Gastroesophageal sphincter (tissue), 4 donors: ENCODE measurements at regions not wholly inside any gene's neighbourhood (a gene's known extent, or its start where the extent isn't known, plus 50 kb on each side); places are given as distances from the start of the nearest gene placed in this dataset.

Experiments
- ATAC-seq: fragments of 150-250 bp; one replicate; pipeline ENCODE4 v1.9.1; 2016; ENCODE audit warnings: mild to moderate bottlenecking, moderate library complexity
- H3K27ac ChIP-seq, 4 donors: fragments of 200-600 bp; sonication (generic) in 3 of 4; 1 replicate in 3 of 4; 2 replicates in 1 of 4; pipeline ENCODE4 v1.5.1; 2016 to 2019
- H3K27me3 ChIP-seq: fragments of 200-600 bp; sonication (generic); one replicate; pipeline ENCODE4 v1.5.1; 2019
- H3K36me3 ChIP-seq, 2 donors: fragments of 200-600 bp; sonication (generic); one replicate each; pipeline ENCODE4 v1.5.1; 2019; ENCODE audit warnings: control low read depth in 1 of 2
- H3K4me1 ChIP-seq, 3 donors: fragments of 200-600 bp; sonication (generic); 1 replicate in 2 of 3; 2 replicates in 1 of 3; pipeline ENCODE4 v1.5.1; 2016 to 2019; ENCODE audit warnings: control low read depth in 2 of 3
- H3K4me3 ChIP-seq, 2 donors: fragments of 200-600 bp; sonication (generic); one replicate each; pipeline ENCODE4 v1.5.1; 2019; ENCODE audit warnings: mild to moderate bottlenecking in 1 of 2, moderate library complexity in 1 of 2
- H3K9me3 ChIP-seq, 3 donors: fragments of 200-600 bp; sonication (generic); one replicate each; pipeline ENCODE4 v1.5.1; 2017 to 2019; ENCODE audit warnings: control low read depth in 2 of 3
- CTCF ChIP-seq, 4 experiments: fragments of 200-600 bp in 2 of 4; fragments of 450-650 bp in 2 of 4; sonication (generic) in 1 of 4; IDR thresholded peaks; one replicate each; pipeline ENCODE4 v1.5.1; 2017 to 2019; ENCODE audit warnings: antibody characterized with exemption in 4 of 4, mild to moderate bottlenecking in 2 of 4, moderate library complexity in 2 of 4
- EP300 ChIP-seq: sonication (generic); formaldehyde crosslinking; IDR thresholded peaks from one replicate; pipeline ENCODE4 v1.6.1; 2017; ENCODE audit warnings: antibody characterized with exemption, mild to moderate bottlenecking
- POLR2A ChIP-seq, 2 donors: fragments of 450-650 bp; IDR thresholded peaks; one replicate each; pipeline ENCODE4 v1.6.1; 2017; ENCODE audit warnings: antibody characterized with exemption in 2 of 2, mild to moderate bottlenecking in 2 of 2, moderate library complexity in 1 of 2
- POLR2AphosphoS5 ChIP-seq: sonication (generic); formaldehyde crosslinking; IDR thresholded peaks from one replicate; pipeline ENCODE4 v1.6.1; 2017; ENCODE audit warnings: antibody characterized with exemption
- WGBS, 2 donors: methylation state at CpG; one replicate each; pipeline ENCODE4 v1.1.5; 2018; ENCODE audit warnings: low coverage in 1 of 2; 5-methylcytosine and 5-hydroxymethylcytosine counted together

- 90 to 96% methylated on average over 2 to 5 of the region's 5 CpGs for WGBS, 2 donors
- Histone ChIP-seq H3K36me3 (no peaks in the 10 kb centered on the region), H3K4me3 (no peak overlapping the region), H3K9me3 (peaks cover 0 to 11% (median 0%) of the 10 kb centered on the region in 3 donors), H3K4me1 (no peaks in the 10 kb centered on the region), H3K27me3 (no peaks in the 10 kb centered on the region), H3K27ac (no peak overlapping the region)
- ATAC-seq = no peak
- TF ChIP-seq POLR2AphosphoS5 (no peak), POLR2A (IDR thresholded peaks at IDR 0.05) (no peak), CTCF (IDR thresholded peaks at IDR 0.05) (no peak), EP300 (no peak)
Observed at GRCh38 chr2:172658945-172659344, 76.7 kb upstream of the RAPGEF4 start.

DNA sequence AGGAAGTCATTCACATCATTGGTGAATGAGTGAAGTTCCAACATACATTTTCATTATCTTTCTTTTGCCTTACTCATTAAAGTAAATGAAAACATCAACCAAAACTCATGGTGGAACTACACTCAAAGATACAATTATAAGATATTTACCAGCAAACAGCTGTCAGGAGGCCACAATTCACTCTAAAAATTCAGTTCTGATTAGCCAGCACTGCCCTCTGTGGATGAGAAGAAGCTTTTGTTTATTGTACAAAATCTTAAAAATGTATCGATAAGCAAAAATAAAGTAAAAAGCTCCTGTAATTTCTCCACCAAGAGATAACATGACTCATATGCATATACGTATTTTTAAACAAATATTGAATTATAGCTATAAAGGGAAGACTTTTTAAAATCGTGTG is 73.5 kb upstream of the RAPGEF4 start:
- no peaks in the 10 kb centered on the region for H3K36me3 ChIP-seq
- H3K4me1 ChIP-seq = no peaks in the 10 kb centered on the region
- peaks cover 0 to 20% (median 0%) of the 10 kb centered on the region in 3 donors for H3K9me3 ChIP-seq
- WGBS, 2 donors = 69 to 80% methylated on average over 3 of the region's 3 CpGs
- no peak overlapping the region for H3K4me3 ChIP-seq
- TF ChIP-seq EP300 (no peak), CTCF (IDR thresholded peaks at IDR 0.05) (no peak), POLR2A (IDR thresholded peaks at IDR 0.05) (no peak), POLR2AphosphoS5 (no peak)
- ATAC-seq = no peak
- no peak overlapping the region for H3K27ac ChIP-seq
- H3K27me3 ChIP-seq = no peaks in the 10 kb centered on the region

DNA sequence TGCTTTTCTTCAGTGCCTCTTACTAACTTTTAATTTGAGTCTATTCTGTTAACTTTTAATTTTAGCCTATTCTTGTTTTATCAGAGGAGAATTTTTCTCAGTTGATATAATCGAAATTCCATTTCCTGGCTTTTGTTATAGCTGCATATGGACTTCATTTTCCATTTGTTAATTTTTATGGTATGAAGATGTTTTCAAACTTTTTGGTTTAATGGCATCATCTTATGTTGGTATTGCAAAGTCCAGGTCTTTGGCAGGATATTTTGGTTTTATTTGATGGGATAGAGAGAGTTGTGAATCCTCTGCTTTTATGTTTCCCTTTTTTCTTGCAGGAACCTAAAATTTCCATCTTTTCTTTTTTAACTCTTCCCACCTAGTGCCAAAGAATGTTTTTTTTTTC is 70.9 kb upstream of the RAPGEF4 start:
- Histone ChIP-seq H3K36me3 (no peaks in the 10 kb centered on the region), H3K4me1 (no peaks in the 10 kb centered on the region), H3K9me3 (peaks cover 0 to 9% (median 0%) of the 10 kb centered on the region in 3 donors), H3K27me3 (no peaks in the 10 kb centered on the region), H3K4me3 (no peak overlapping the region), H3K27ac (no peak overlapping the region)
- TF ChIP-seq POLR2AphosphoS5 (no peak), POLR2A (IDR thresholded peaks at IDR 0.05) (no peak), CTCF (IDR thresholded peaks at IDR 0.05) (no peak), EP300 (no peak)
- no peak for ATAC-seq
- WGBS, 2 donors = 70 to 91% methylated on average over 1 of the region's 1 CpG

GRCh38 chr2:172667581-172668325 is 67.9 kb upstream of the RAPGEF4 start:
- WGBS, 2 donors = 66 to 67% methylated on average over 3 of the region's 3 CpGs
- no peak for ATAC-seq
- H3K27me3 ChIP-seq = no peaks in the 10 kb centered on the region
- H3K27ac ChIP-seq = no peak overlapping the region
- H3K9me3 ChIP-seq = peaks cover 0 to 9% (median 0%) of the 10 kb centered on the region in 3 donors
- no peak overlapping the region for H3K4me3 ChIP-seq
- TF ChIP-seq EP300 = no peak
- no peak for TF ChIP-seq POLR2AphosphoS5
- TF ChIP-seq CTCF (IDR thresholded peaks at IDR 0.05) = no peak
- TF ChIP-seq POLR2A (IDR thresholded peaks at IDR 0.05) = no peak
- H3K4me1 ChIP-seq = no peaks in the 10 kb centered on the region
- no peaks in the 10 kb centered on the region for H3K36me3 ChIP-seq

DNA sequence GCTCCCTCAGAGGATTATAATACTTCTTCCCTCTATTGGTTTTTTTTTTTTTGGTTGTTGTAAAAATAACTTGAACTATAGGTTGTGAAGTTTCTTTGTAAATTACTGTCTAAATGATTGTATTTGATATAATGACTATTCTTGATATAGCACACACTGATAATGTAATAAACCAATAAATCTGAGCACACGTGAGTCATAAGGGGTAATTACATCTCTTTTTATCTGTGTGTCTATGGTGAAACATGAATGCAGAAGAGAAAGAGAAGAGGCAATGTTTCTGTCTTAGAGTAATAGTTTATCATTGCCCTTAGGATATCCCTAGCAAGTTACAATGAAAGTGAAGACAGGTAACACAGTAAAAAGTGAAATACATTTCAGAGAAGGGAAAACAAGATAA is 64.1 kb upstream of the RAPGEF4 start:
- TF ChIP-seq CTCF (IDR thresholded peaks at IDR 0.05) = no peak
- WGBS, 2 donors = 57 to 63% methylated on average over 1 of the region's 1 CpG
- H3K9me3 ChIP-seq = peaks cover 0 to 11% (median 0%) of the 10 kb centered on the region in 3 donors
- ATAC-seq = no peak
- no peaks in the 10 kb centered on the region for H3K36me3 ChIP-seq
- H3K4me1 ChIP-seq = no peaks in the 10 kb centered on the region
- no peaks in the 10 kb centered on the region for H3K27me3 ChIP-seq
- H3K27ac ChIP-seq = no peak overlapping the region
- no peak overlapping the region for H3K4me3 ChIP-seq
